DMS79 (cell line): ENCODE measurements at regions not wholly inside any gene's neighbourhood (a gene's known extent, or its start where the extent isn't known, plus 50 kb on each side); places are given as distances from the start of the nearest gene placed in this dataset.

ENCODE experiments used
- DNase-seq: peaks from one replicate; lab custom pipeline; 2025; lab: John Stamatoyannopoulos, UW

GRCh38 chrX:132568291-132568690 lies 79.5 kb upstream of the MBNL3 start:
- DNase-seq = no peak

GRCh38 chrX:132565273-132565672 lies 76.4 kb upstream of the MBNL3 start:
- no peak for DNase-seq

GRCh38 chrX:132563976-132564375 lies 75.1 kb upstream of the MBNL3 start:
- DNase-seq = no peak

GRCh38 chrX:132561974-132562373 lies 73.1 kb upstream of the MBNL3 start:
- DNase-seq = no peak

DNA sequence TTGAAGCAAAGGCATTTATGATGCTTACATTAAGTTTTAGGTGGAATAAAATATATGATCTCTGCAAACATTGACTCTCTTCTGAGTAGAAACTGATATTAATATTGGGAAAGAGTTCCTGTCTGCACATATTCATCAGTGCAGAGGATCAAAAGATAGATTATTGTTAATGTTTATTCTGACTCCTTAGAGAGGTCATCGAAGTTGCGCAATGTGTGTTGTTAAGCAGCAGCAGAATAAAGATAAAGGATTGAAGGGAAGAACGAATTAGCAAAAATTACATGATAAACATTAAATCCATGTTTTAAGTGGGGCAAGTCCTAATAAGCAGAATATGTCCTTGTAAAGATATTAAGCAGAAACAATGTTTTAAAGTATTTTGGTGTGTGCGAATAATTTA lies 72.6 kb upstream of the MBNL3 start:
- DNase-seq = no peak

DNA sequence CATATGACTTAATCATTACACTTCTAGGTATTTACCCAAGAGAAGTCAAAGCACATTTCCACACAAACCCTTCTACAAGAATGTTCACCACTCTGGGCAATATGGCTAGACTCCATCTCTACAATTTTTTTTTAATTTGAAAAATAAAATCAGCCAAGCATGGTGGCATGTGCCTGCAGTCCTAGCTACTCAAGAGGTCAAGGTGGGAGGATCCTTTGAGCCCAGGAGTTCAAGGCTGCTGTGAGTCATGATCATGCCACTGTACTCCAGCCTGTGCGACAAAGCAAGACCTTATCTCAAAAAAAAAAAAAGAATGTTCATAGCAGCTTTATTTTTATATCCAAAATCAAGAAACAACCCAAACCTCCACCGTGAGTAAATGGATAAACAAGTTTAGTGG lies 70.3 kb upstream of the MBNL3 start:
- DNase-seq = no peak

GRCh38 chrX:132539611-132540010 lies 50.8 kb upstream of the MBNL3 start:
- peak; percentile 4 for DNase-seq
